SK-N-SH (cell line): ENCODE measurements at regions not wholly inside any gene's neighbourhood (a gene's known extent, or its start where the extent isn't known, plus 50 kb on each side); places are given as distances from the start of the nearest gene placed in this dataset.
A peak's percentile ranks its signal among the peaks of the same experiment; 100 is the strongest.

Experiments used
- CTCF ChIA-PET: fragments of 300-600, 350-600 bp; formaldehyde crosslinking; extraction: SDS; loops from one replicate; lab custom pipeline; 2021; lab: Yijun Ruan, JAX
- POLR2A ChIA-PET: fragments of 350-600 bp; sonication (Branson Sonifier 250); formaldehyde crosslinking; extraction: SDS; loops from one replicate; lab custom pipeline; 2020; ENCODE audit warnings: antibody characterized with exemption, inconsistent platforms; lab: Yijun Ruan, JAX
- DNase-seq: peaks from one replicate; pipeline ENCODE4 v3.0.0; 2012
- H2AFZ ChIP-seq: fragments of 200-600 bp; sonication (generic); 2 replicates; pipeline ENCODE4 v1.8.1; 2016; ENCODE audit warnings: antibody characterized with exemption, mild to moderate bottlenecking, low read depth
- H3F3A ChIP-seq: fragments of 200-600 bp; sonication (generic); replicated peaks from 2 replicates; pipeline ENCODE3; 2016; ENCODE audit warnings: antibody characterized with exemption, mild to moderate bottlenecking; ENCODE audit not compliant: insufficient read depth
- H3K27ac ChIP-seq, 2 experiments: fragments of 200-500 bp in 1 of 2; fragments of 200-600 bp in 1 of 2; sonication (Bioruptor generic) in 1 of 2; sonication (generic), shearing (Covaris generic) in 1 of 2; 2 replicates each; pipeline versions ENCODE4 v1.5.1 to v1.6.1; 2014 to 2016; ENCODE audit warnings: low read depth in 2 of 2, inconsistent platforms in 1 of 2, low read length in 1 of 2, mild to moderate bottlenecking in 1 of 2, mixed read lengths in 1 of 2
- H3K27me3 ChIP-seq: fragments of 200-600 bp; sonication (generic), shearing (Covaris generic); 2 replicates; pipeline ENCODE4 v1.6.1; 2016; ENCODE audit warnings: mixed run types; ENCODE audit not compliant: insufficient read depth
- H3K36me3 ChIP-seq, 2 experiments: fragments of 200-500 bp in 1 of 2; fragments of 200-600 bp in 1 of 2; sonication (Bioruptor generic) in 1 of 2; sonication (generic) in 1 of 2; replicated peaks in 1 of 2; 2 replicates each; pipeline versions ENCODE3 to v1.5.1; 2014 to 2016; ENCODE audit warnings: low read length in 1 of 2, mild to moderate bottlenecking in 1 of 2; ENCODE audit not compliant: insufficient read depth in 2 of 2, control insufficient read depth in 1 of 2
- H3K4me1 ChIP-seq, 2 experiments: fragments of 200-500 bp in 1 of 2; fragments of 200-600 bp in 1 of 2; sonication (Bioruptor generic) in 1 of 2; sonication (generic), shearing (Covaris generic) in 1 of 2; 2 replicates each; pipeline versions ENCODE4 v1.5.1 to v1.6.1; 2014 to 2016; ENCODE audit warnings: low read depth in 1 of 2, low read length in 1 of 2, mixed run types in 1 of 2; ENCODE audit not compliant: insufficient read depth in 2 of 2, control insufficient read depth in 1 of 2
- H3K4me2 ChIP-seq: fragments of 200-600 bp; sonication (generic), shearing (Covaris generic); 2 replicates; pipeline ENCODE4 v1.6.1; 2017; ENCODE audit warnings: mixed run types
- H3K4me3 ChIP-seq, 2 experiments: fragments of 200-500 bp in 1 of 2; fragments of 200-600 bp in 1 of 2; sonication (Bioruptor generic) in 1 of 2; sonication (generic), shearing (Covaris generic) in 1 of 2; 2 replicates each; pipeline versions ENCODE4 v1.5.1 to v1.8.1; 2014 to 2016; ENCODE audit warnings: low read depth in 2 of 2, inconsistent platforms in 1 of 2, low read length in 1 of 2, mild to moderate bottlenecking in 1 of 2, mixed read lengths in 1 of 2, moderate library complexity in 1 of 2
- H3K79me2 ChIP-seq: fragments of 200-600 bp; sonication (generic); 2 replicates; pipeline ENCODE4 v1.8.1; 2017; ENCODE audit warnings: mild to moderate bottlenecking; ENCODE audit not compliant: insufficient read depth
- H3K9ac ChIP-seq: fragments of 200-600 bp; sonication (generic); 2 replicates; pipeline ENCODE4 v1.6.1; 2017; ENCODE audit warnings: mixed run types
- H3K9me2 ChIP-seq: fragments of 200-600 bp; sonication (generic); 2 replicates; pipeline ENCODE4 v1.6.1; 2017; ENCODE audit warnings: mixed run types
- H3K9me3 ChIP-seq: fragments of 200-600 bp; sonication (generic); 2 replicates; pipeline ENCODE4 v1.6.1; 2017; ENCODE audit warnings: mixed run types, mild to moderate bottlenecking, moderate library complexity
- H4K20me1 ChIP-seq: fragments of 200-600 bp; sonication (generic); 2 replicates; pipeline ENCODE4 v1.6.1; 2017; ENCODE audit warnings: mild to moderate bottlenecking, mixed run types; ENCODE audit not compliant: insufficient read depth
- CTCF ChIP-seq: fragments of 200-600 bp; sonication (generic); IDR thresholded peaks from 2 replicates; pipeline ENCODE4 v1.6.1; 2017; ENCODE audit warnings: antibody characterized with exemption, mild to moderate bottlenecking, moderate library complexity
- EP300 ChIP-seq, 2 experiments: IDR thresholded peaks; 2 replicates each; pipeline versions ENCODE4 v1.4.0 to v1.6.1; 2012; ENCODE audit warnings: borderline replicate concordance in 1 of 2, low read depth in 1 of 2, low read length in 1 of 2
- GATA2 ChIP-seq: sonication (generic); formaldehyde crosslinking; IDR thresholded peaks from 2 replicates; pipeline ENCODE4 v1.5.0; 2020; ENCODE audit warnings: mild to moderate bottlenecking, missing genetic modification reagents
- MEF2A ChIP-seq: IDR thresholded peaks from 2 replicates; pipeline ENCODE4 v1.4.0; 2012; ENCODE audit warnings: low read depth, borderline replicate concordance
- MXI1 ChIP-seq: IDR thresholded peaks from 2 replicates; pipeline ENCODE4 v1.6.1; 2012; ENCODE audit warnings: mild to moderate bottlenecking, low read depth, low read length, improper control_type of control experiment
- NFIC ChIP-seq: IDR thresholded peaks from 2 replicates; pipeline ENCODE4 v1.4.0; 2012; ENCODE audit warnings: borderline replicate concordance
- RCOR1 ChIP-seq: fragments of 150-350 bp; IDR thresholded peaks from 2 replicates; pipeline ENCODE4 v1.6.1; 2017; ENCODE audit warnings: antibody characterized with exemption, low read length
- SIN3A ChIP-seq: IDR thresholded peaks from 2 replicates; pipeline ENCODE4 v1.6.1; 2012; ENCODE audit warnings: low read depth, mild to moderate bottlenecking, low read length, moderate library complexity, borderline replicate concordance
- TAF1 ChIP-seq: IDR thresholded peaks from 2 replicates; pipeline ENCODE4 v1.6.1; 2012; ENCODE audit warnings: low read depth, mild to moderate bottlenecking, low read length, moderate library complexity, borderline replicate concordance
- TEAD4 ChIP-seq: IDR thresholded peaks from 2 replicates; pipeline ENCODE4 v1.4.0; 2012; ENCODE audit warnings: mild to moderate bottlenecking, borderline replicate concordance; ENCODE audit not compliant: insufficient read depth
- USF2 ChIP-seq: fragments of 150-350 bp; IDR thresholded peaks from 2 replicates; pipeline ENCODE4 v1.6.1; 2017; ENCODE audit warnings: antibody characterized with exemption, low read length, low read depth, borderline replicate concordance
- WGBS: methylation state at CpG from one replicate; pipeline ENCODE4 v1.1.6; 2017; ENCODE audit warnings: low lambda C conversion rate; 5-methylcytosine and 5-hydroxymethylcytosine counted together
- TF ChIP-seq, protein P1 (sequence below): IDR thresholded peaks from 2 replicates; pipeline ENCODE4 v1.4.0; 2012; ENCODE audit warnings: low read depth
- TF ChIP-seq, protein P2 (sequence below): IDR thresholded peaks from 2 replicates; pipeline ENCODE4 v1.6.1; 2012; ENCODE audit warnings: mild to moderate bottlenecking, low read depth, low read length, moderate library complexity
- TF ChIP-seq, protein P3 (sequence below): IDR thresholded peaks from 2 replicates; pipeline ENCODE4; 2012

GRCh38 chr21:24204641-24205040, 1402.6 kb downstream of the MRPL39 start (continued):
- TF ChIP-seq, protein P1, sequence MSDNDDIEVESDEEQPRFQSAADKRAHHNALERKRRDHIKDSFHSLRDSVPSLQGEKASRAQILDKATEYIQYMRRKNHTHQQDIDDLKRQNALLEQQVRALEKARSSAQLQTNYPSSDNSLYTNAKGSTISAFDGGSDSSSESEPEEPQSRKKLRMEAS: no peak
- TF ChIP-seq GATA2 (CRISPR knock-in tag): peak; percentile 87
- no peak for TF ChIP-seq SIN3A
- TF ChIP-seq, protein P2, sequence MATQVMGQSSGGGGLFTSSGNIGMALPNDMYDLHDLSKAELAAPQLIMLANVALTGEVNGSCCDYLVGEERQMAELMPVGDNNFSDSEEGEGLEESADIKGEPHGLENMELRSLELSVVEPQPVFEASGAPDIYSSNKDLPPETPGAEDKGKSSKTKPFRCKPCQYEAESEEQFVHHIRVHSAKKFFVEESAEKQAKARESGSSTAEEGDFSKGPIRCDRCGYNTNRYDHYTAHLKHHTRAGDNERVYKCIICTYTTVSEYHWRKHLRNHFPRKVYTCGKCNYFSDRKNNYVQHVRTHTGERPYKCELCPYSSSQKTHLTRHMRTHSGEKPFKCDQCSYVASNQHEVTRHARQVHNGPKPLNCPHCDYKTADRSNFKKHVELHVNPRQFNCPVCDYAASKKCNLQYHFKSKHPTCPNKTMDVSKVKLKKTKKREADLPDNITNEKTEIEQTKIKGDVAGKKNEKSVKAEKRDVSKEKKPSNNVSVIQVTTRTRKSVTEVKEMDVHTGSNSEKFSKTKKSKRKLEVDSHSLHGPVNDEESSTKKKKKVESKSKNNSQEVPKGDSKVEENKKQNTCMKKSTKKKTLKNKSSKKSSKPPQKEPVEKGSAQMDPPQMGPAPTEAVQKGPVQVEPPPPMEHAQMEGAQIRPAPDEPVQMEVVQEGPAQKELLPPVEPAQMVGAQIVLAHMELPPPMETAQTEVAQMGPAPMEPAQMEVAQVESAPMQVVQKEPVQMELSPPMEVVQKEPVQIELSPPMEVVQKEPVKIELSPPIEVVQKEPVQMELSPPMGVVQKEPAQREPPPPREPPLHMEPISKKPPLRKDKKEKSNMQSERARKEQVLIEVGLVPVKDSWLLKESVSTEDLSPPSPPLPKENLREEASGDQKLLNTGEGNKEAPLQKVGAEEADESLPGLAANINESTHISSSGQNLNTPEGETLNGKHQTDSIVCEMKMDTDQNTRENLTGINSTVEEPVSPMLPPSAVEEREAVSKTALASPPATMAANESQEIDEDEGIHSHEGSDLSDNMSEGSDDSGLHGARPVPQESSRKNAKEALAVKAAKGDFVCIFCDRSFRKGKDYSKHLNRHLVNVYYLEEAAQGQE: no peak

DNA sequence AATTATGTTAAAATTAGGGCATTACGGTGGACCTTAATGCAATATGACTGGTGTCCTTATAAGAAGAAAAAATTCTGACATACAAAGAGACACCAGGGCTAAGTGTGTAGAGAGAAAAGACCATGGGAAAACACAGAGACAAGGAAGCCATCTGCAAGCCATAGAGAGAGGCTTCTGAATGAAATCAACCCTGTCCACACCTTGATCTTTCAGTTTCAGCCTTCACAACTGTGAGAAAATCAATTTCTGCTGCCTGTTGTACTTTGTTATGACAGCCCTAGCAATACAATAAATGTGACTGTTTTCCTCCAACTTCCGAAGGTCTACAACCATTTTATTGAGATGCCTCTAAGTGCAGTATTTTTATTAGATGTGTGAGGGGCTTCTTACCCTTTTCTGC, 1407.2 kb downstream of the MRPL39 start:
- ChIA-PET POLR2A (no interaction called here), CTCF (no interaction called here)
- no peaks in the 10 kb centered on the region for H3K27me3 ChIP-seq
- no peaks in the 10 kb centered on the region for H3K79me2 ChIP-seq
- no peak overlapping the region for H3K4me2 ChIP-seq
- H3K27ac ChIP-seq: no peak overlapping the region
- TF ChIP-seq USF2 (no peak), EP300 (IDR thresholded peaks at IDR 0.05; ENCODE audit: borderline replicate concordance in 1 of 2, low read depth in 1 of 2, low read length in 1 of 2) (no peak), MEF2A (no peak), TAF1 (no peak), CTCF (no peak), SIN3A (no peak), TEAD4 (no peak), NFIC (no peak), RCOR1 (no peak), MXI1 (no peak)
- TF ChIP-seq, protein P3, sequence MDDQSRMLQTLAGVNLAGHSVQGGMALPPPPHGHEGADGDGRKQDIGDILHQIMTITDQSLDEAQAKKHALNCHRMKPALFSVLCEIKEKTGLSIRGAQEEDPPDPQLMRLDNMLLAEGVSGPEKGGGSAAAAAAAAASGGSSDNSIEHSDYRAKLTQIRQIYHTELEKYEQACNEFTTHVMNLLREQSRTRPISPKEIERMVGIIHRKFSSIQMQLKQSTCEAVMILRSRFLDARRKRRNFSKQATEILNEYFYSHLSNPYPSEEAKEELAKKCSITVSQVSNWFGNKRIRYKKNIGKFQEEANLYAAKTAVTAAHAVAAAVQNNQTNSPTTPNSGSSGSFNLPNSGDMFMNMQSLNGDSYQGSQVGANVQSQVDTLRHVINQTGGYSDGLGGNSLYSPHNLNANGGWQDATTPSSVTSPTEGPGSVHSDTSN: no peak
- TF ChIP-seq, protein P2: no peak
- H3F3A ChIP-seq: peaks cover 2% of the 10 kb centered on the region
- H3K9me3 ChIP-seq: no peaks in the 10 kb centered on the region; the same call in 1 of the 2 replicates
- no peak overlapping the region for H3K9ac ChIP-seq
- H3K4me1 ChIP-seq: peaks cover 0 to 3% of the 10 kb centered on the region in 2 experiments; a peak in 1 of 4 replicates
- DNase-seq: no peak
- no peak overlapping the region for H2AFZ ChIP-seq
- no peaks in the 10 kb centered on the region for H4K20me1 ChIP-seq
- no peak overlapping the region for H3K4me3 ChIP-seq
- no peaks in the 10 kb centered on the region for H3K36me3 ChIP-seq
- WGBS: 85% methylated on average over 2 of the region's 2 CpGs
- H3K9me2 ChIP-seq: no peaks in the 10 kb centered on the region
